Spinal cord (tissue), 9 donors: ENCODE measurements at regions not wholly inside any gene's neighbourhood (a gene's known extent, or its start where the extent isn't known, plus 50 kb on each side); places are given as distances from the start of the nearest gene placed in this dataset.
"Not testable (repeated sequence)": the region's sequence is repeated elsewhere in the genome, so short reads cannot be mapped to it uniquely, and the experiment has no call there.

ENCODE experiments used
- DNase-seq, 6 donors: peaks; one replicate each; pipeline versions ENCODE4 v3.0.0 to v3.0.0-alpha.2; 2013 to 2015; ENCODE audit warnings: low spot score in 6 of 6, low read depth in 4 of 6
- H3K27ac ChIP-seq: one replicate; pipeline ENCODE4 v1.5.1; 2013; ENCODE audit warnings: low read depth, low read length, control low read depth
- H3K27me3 ChIP-seq: one replicate; pipeline ENCODE4 v1.6.1; 2013; ENCODE audit warnings: low read length; ENCODE audit not compliant: control insufficient read depth, insufficient read depth
- H3K36me3 ChIP-seq: one replicate; pipeline ENCODE4 v1.6.1; 2013; ENCODE audit warnings: low read length; ENCODE audit not compliant: control insufficient read depth, insufficient read depth
- H3K4me1 ChIP-seq: one replicate; pipeline ENCODE4 v1.6.1; 2013; ENCODE audit warnings: low read length; ENCODE audit not compliant: control insufficient read depth, insufficient read depth
- H3K4me3 ChIP-seq: one replicate; pipeline ENCODE4 v1.5.1; 2013; ENCODE audit warnings: low read depth, low read length, control low read depth
- H3K9me3 ChIP-seq: one replicate; pipeline ENCODE4 v1.6.1; 2013; ENCODE audit warnings: low read length; ENCODE audit not compliant: control insufficient read depth, insufficient read depth
- WGBS: methylation state at CpG from one replicate; pipeline ENCODE4 v1.1.5; 2013; ENCODE audit warnings: missing lambda C conversion rate; ENCODE audit not compliant: insufficient coverage; 5-methylcytosine and 5-hydroxymethylcytosine counted together
- donor health status: healthy.

- not testable (repeated sequence) for DNase-seq, H3K4me3 ChIP-seq, H3K4me1 ChIP-seq, H3K9me3 ChIP-seq, H3K27ac ChIP-seq, H3K27me3 ChIP-seq
- WGBS: 100% methylated on average over 3 of the region's 9 CpGs
- H3K36me3 ChIP-seq: peaks cover 90% of the 10 kb centered on the region
Measured at GRCh38 chr19:5241896-5242295, 98.7 kb downstream of the PTPRS start.

- H3K27ac ChIP-seq: no peak overlapping the region
- H3K4me1 ChIP-seq: no peaks in the 10 kb centered on the region
- H3K4me3 ChIP-seq: no peak overlapping the region
- H3K9me3 ChIP-seq: no peaks in the 10 kb centered on the region
- H3K36me3 ChIP-seq: peaks cover 87% of the 10 kb centered on the region
- DNase-seq: no peak
- WGBS: 91% methylated on average over 21 of the region's 22 CpGs
- no peaks in the 10 kb centered on the region for H3K27me3 ChIP-seq
Measured at GRCh38 chr19:5240011-5240410, 100.6 kb downstream of the PTPRS start.

GRCh38 chr19:5238700-5239099 lies 101.9 kb downstream of the PTPRS start:
- no peaks in the 10 kb centered on the region for H3K4me1 ChIP-seq
- no peak for DNase-seq
- no peaks in the 10 kb centered on the region for H3K9me3 ChIP-seq
- no peaks in the 10 kb centered on the region for H3K27me3 ChIP-seq
- no peak overlapping the region for H3K4me3 ChIP-seq
- 92% methylated on average over 33 of the region's 33 CpGs for WGBS
- H3K36me3 ChIP-seq: peaks cover 80% of the 10 kb centered on the region
- H3K27ac ChIP-seq: no peak overlapping the region

- Histone ChIP-seq H3K27me3 (no peaks in the 10 kb centered on the region), H3K9me3 (no peaks in the 10 kb centered on the region), H3K36me3 (peaks cover 73% of the 10 kb centered on the region), H3K4me1 (no peaks in the 10 kb centered on the region), H3K4me3 (no peak overlapping the region), H3K27ac (no peak overlapping the region)
- DNase-seq: no peak
- WGBS: 96% methylated on average over 16 of the region's 26 CpGs
Measured at GRCh38 chr19:5237939-5238480, 102.6 kb downstream of the PTPRS start.

GRCh38 chr19:5237190-5237780 lies 103.3 kb downstream of the PTPRS start:
- WGBS: 96% methylated on average over 32 of the region's 35 CpGs

GRCh38 chr19:5235458-5236219 lies 105.0 kb downstream of the PTPRS start:
- WGBS: 96% methylated on average over 11 of the region's 12 CpGs
- Histone ChIP-seq H3K36me3 (peaks cover 64% of the 10 kb centered on the region), H3K27me3 (no peaks in the 10 kb centered on the region), H3K9me3 (no peaks in the 10 kb centered on the region), H3K4me1 (no peaks in the 10 kb centered on the region), H3K4me3 (no peak overlapping the region), H3K27ac (no peak overlapping the region)
- DNase-seq: no peak

More at GRCh38 chr19:5237190-5237780, 103.3 kb downstream of the PTPRS start:
- Histone ChIP-seq H3K27me3 (no peaks in the 10 kb centered on the region), H3K9me3 (no peaks in the 10 kb centered on the region), H3K4me1 (no peaks in the 10 kb centered on the region), H3K4me3 (no peak overlapping the region), H3K36me3 (peaks cover 68% of the 10 kb centered on the region), H3K27ac (no peak overlapping the region)
- DNase-seq: no peak

- Histone ChIP-seq H3K9me3 (no peaks in the 10 kb centered on the region), H3K4me1 (no peaks in the 10 kb centered on the region), H3K27me3 (no peaks in the 10 kb centered on the region), H3K4me3 (no peak overlapping the region), H3K27ac (no peak overlapping the region), H3K36me3 (peaks cover 59% of the 10 kb centered on the region)
- DNase-seq: no peak
- WGBS: 100% methylated on average over 2 of the region's 3 CpGs
Measured at GRCh38 chr19:5234412-5234811, 106.2 kb downstream of the PTPRS start.

GRCh38 chr19:5232798-5233505 lies 107.7 kb downstream of the PTPRS start:
- Histone ChIP-seq H3K9me3 (no peaks in the 10 kb centered on the region), H3K4me1 (no peaks in the 10 kb centered on the region), H3K36me3 (peaks cover 54% of the 10 kb centered on the region), H3K27me3 (no peaks in the 10 kb centered on the region), H3K4me3 (no peak overlapping the region), H3K27ac (no peak overlapping the region)
- WGBS: 97% methylated on average over 11 of the region's 12 CpGs
- DNase-seq: no peak

GRCh38 chr19:5231857-5232678 lies 108.5 kb downstream of the PTPRS start:
- 88% methylated on average over 4 of the region's 5 CpGs for WGBS
- no peak overlapping the region for H3K27ac ChIP-seq
- no peak for DNase-seq
- no peak overlapping the region for H3K4me3 ChIP-seq
- no peaks in the 10 kb centered on the region for H3K27me3 ChIP-seq
- no peaks in the 10 kb centered on the region for H3K9me3 ChIP-seq
- H3K4me1 ChIP-seq: no peaks in the 10 kb centered on the region
- peaks cover 51% of the 10 kb centered on the region for H3K36me3 ChIP-seq
